Right lobe of liver (tissue), 6 donors: ENCODE measurements at regions not wholly inside any gene's neighbourhood (a gene's known extent, or its start where the extent isn't known, plus 50 kb on each side); places are given as distances from the start of the nearest gene placed in this dataset.

Experiments
- ATAC-seq, 4 donors: fragments of 200-7000 bp; cut with Tn5 transposase; one replicate each; pipeline ENCODE4 v1.9.1; 2020; ENCODE audit warnings: mild to moderate bottlenecking in 4 of 4, moderate library complexity in 4 of 4
- DNase-seq, 3 donors: peaks; one replicate each; pipeline ENCODE4 v3.0.0-alpha.2; 2020
- H3K27ac ChIP-seq, 3 donors: fragments of 200-600 bp; one replicate each; pipeline ENCODE4 v1.8.0; 2022
- H3K27me3 ChIP-seq, 2 donors: fragments of 200-600 bp; one replicate each; pipeline ENCODE4 v1.8.0; 2022
- H3K36me3 ChIP-seq, 4 donors: fragments of 200-600 bp; sonication (generic) in 1 of 4; one replicate each; pipeline versions ENCODE4 v1.5.1 to v1.8.0; 2017 to 2022; ENCODE audit warnings: control low read depth in 1 of 4
- H3K4me1 ChIP-seq, 4 donors: fragments of 200-600 bp; sonication (generic) in 1 of 4; one replicate each; pipeline versions ENCODE4 v1.5.1 to v1.8.0; 2017 to 2022; ENCODE audit warnings: control low read depth in 1 of 4
- H3K4me3 ChIP-seq, 3 donors: fragments of 200-600 bp; one replicate each; pipeline ENCODE4 v1.8.0; 2022
- H3K9me3 ChIP-seq, 4 donors: fragments of 200-600 bp; sonication (generic) in 1 of 4; one replicate each; pipeline versions ENCODE4 v1.5.1 to v1.8.0; 2017 to 2022; ENCODE audit warnings: control low read depth in 1 of 4
- POLR2A ChIP-seq: fragments of 450-650 bp; IDR thresholded peaks from one replicate; pipeline ENCODE4 v1.6.1; 2017; ENCODE audit warnings: antibody characterized with exemption, mild to moderate bottlenecking
- WGBS: methylation state at CpG from one replicate; pipeline ENCODE4 v1.1.6; 2018; ENCODE audit warnings: low coverage, low lambda C conversion rate; ENCODE audit not compliant: insufficient coverage; ENCODE audit errors: missing lambda C conversion rate; 5-methylcytosine and 5-hydroxymethylcytosine counted together
- intact Hi-C, 2 donors: fragments of 100-400 bp; cut with DNase I; formaldehyde crosslinking; loops; one replicate each; pipeline versions ENCODE4 v1.11.2 to v1.14.1; 2022
- TF ChIP-seq, protein P1 (sequence below), 4 donors: fragments of 200-600 bp in 3 of 4; fragments of 450-650 bp in 1 of 4; IDR thresholded peaks; one replicate each; pipeline versions ENCODE4 v1.5.1 to v1.8.0; 2016 to 2022; ENCODE audit warnings: antibody characterized with exemption in 4 of 4, mild to moderate bottlenecking in 2 of 4
- donor health status: DM: no; HTN: yes; CAD: no.
- donor health status: DM: no; HTN: no; CAD: no.
- donor health status: DM: no; HTN: no; CAD: no.
- donor health status: DM: no; HTN: yes; CAD: no.
- donor health status: DM: no; HTN: yes; CAD: no.

DNA sequence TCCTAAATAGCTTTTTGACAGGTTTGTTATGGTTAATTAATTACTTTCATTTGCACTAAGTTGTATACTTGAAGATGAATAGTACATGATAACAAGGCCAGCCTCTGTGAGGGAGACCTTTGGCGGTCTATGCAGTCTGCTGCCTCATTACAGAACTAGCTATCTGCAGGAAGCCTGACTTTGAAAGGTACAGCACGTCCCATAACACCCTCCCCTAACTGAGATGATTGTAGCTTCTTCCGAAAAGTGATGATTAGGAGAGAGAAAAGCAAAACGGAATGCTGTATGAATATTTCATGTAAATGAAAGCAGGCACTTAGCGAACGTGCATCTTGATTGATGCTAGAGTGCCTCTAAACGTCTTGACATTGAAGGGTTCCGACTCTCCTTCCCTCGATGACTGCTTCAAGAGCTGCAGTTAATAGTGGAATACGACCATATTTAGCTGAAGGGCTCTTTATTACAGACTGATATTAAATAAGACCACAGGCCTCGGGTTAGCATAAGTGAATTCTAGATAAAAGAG, 116.2 kb upstream of the TMCO5A start:
- 68% methylated on average over 11 of the region's 11 CpGs for WGBS
- H3K4me1 ChIP-seq, result peaks cover 0 to 4% (median 0%) of the 10 kb centered on the region in 4 donors
- intact Hi-C loops, result no loop called here
- no peak overlapping the region for H3K27ac ChIP-seq
- no peaks in the 10 kb centered on the region for H3K9me3 ChIP-seq
- DNase-seq (no peak), ATAC-seq (no peak)
- no peaks in the 10 kb centered on the region for H3K27me3 ChIP-seq
- H3K36me3 ChIP-seq, result no peaks in the 10 kb centered on the region
- no peak overlapping the region for H3K4me3 ChIP-seq
- TF ChIP-seq, protein P1, sequence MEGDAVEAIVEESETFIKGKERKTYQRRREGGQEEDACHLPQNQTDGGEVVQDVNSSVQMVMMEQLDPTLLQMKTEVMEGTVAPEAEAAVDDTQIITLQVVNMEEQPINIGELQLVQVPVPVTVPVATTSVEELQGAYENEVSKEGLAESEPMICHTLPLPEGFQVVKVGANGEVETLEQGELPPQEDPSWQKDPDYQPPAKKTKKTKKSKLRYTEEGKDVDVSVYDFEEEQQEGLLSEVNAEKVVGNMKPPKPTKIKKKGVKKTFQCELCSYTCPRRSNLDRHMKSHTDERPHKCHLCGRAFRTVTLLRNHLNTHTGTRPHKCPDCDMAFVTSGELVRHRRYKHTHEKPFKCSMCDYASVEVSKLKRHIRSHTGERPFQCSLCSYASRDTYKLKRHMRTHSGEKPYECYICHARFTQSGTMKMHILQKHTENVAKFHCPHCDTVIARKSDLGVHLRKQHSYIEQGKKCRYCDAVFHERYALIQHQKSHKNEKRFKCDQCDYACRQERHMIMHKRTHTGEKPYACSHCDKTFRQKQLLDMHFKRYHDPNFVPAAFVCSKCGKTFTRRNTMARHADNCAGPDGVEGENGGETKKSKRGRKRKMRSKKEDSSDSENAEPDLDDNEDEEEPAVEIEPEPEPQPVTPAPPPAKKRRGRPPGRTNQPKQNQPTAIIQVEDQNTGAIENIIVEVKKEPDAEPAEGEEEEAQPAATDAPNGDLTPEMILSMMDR (IDR thresholded peaks at IDR 0.05), result no peak
- no peak for TF ChIP-seq POLR2A

DNA sequence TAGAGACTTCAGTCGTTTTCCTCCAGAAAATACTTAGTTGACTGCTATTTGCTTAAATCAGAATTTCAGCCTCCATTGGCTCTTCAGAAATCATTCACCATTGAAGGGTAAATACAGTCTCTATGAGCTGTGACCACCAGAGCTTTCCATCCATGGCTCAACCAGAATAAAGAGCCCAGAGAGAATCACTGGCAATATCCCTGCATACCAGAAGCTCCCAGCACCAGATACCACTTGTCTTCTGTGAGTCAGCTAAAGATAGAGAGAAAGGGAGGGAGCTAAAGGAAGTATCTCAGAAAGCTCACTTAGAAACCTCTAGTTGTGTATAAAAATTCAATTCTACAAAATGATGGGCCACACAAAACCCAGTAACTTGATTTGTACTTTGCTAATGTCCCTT, 115.2 kb upstream of the TMCO5A start:
- no peak for DNase-seq
- no peak overlapping the region for H3K4me3 ChIP-seq
- H3K4me1 ChIP-seq, result peaks cover 0 to 4% (median 0%) of the 10 kb centered on the region in 4 donors
- no peaks in the 10 kb centered on the region for H3K27me3 ChIP-seq
- H3K9me3 ChIP-seq, result no peaks in the 10 kb centered on the region
- ATAC-seq, result no peak
- WGBS, result 71% methylated on average over 1 of the region's 1 CpG
- TF ChIP-seq, protein P1 (IDR thresholded peaks at IDR 0.05), result no peak
- TF ChIP-seq POLR2A, result no peak
- intact Hi-C loops, result no loop called here
- H3K27ac ChIP-seq, result no peak overlapping the region
- H3K36me3 ChIP-seq, result no peaks in the 10 kb centered on the region

DNA sequence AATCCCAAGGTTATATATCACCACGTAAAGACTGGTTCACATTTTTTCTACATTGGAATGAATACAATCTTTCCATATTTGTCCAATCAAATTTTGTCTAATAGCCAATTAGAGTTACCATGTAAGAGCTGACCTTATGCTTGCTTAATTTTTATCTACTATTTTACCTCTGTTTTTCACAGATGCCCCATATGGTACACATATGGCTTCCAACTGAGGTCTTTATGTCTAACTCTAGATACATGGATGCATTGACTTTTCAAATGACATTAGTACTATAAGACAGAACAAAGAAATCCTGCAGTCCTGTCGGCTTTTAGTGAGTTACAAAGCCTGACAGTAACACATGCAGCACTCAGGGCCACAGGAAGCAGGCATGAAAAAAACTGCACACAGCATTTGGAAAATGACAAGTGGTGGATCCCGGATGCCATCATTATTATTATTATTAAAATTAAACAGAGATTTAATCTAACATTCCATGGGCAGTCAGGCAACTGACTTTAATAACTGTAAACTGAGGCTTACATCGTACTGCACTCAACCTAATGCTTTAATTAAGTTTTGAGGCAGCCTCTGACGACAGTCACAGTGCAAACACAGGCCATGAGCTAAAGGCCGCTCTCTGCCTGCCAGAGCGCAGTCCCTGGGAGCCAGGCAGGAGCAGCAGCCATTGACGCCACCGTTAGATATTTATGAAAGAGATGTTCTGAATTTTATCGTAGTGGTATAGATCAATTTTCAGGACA, 113.9 kb upstream of the TMCO5A start:
- no peak overlapping the region for H3K4me3 ChIP-seq
- H3K4me1 ChIP-seq, result no peaks in the 10 kb centered on the region
- DNase-seq (no peak), ATAC-seq (no peak)
- WGBS, result 72% methylated on average over 9 of the region's 10 CpGs
- no peaks in the 10 kb centered on the region for H3K9me3 ChIP-seq
- H3K27me3 ChIP-seq, result no peaks in the 10 kb centered on the region
- no peak for TF ChIP-seq POLR2A
- TF ChIP-seq, protein P1 (IDR thresholded peaks at IDR 0.05), result no peak
- intact Hi-C loops, result no loop called here
- no peak overlapping the region for H3K27ac ChIP-seq
- no peaks in the 10 kb centered on the region for H3K36me3 ChIP-seq

DNA sequence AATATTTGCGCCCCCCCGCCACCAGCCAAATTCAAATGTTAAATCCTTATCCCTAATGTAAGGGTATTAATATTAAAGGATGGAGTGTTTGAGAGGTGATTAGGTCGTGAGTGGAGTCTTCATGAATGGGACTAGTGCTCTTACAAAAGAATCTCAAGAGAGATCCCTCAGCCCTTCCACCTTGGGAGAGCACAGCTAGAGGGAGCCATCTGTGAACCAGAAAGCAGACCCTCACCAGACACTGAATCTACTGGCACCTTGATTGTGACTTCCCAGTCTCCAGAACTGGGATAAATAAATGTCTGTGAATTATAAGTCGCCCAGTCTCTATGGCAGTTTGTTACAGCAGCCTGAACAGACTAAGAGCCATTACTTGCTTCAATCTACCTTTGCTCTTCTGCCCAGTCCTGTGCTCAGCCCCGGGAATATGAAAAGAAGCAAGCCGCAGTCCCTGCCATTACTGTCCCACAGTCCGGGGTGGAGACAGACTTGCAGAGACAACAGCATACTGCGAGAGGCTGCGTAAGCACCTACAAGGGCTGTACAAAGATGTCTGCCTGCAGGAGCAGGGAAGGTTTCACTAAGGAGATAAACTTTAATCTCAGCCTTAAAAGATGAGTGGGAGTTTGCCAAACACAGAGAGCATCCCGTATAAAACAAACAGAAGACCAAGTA, 110.7 kb upstream of the TMCO5A start:
- H3K9me3 ChIP-seq, result no peaks in the 10 kb centered on the region
- no peak overlapping the region for H3K27ac ChIP-seq

More for the DNA sequence above, 110.7 kb upstream of the TMCO5A start:
- Histone ChIP-seq H3K4me1 (no peaks in the 10 kb centered on the region), H3K4me3 (no peak overlapping the region), H3K27me3 (no peaks in the 10 kb centered on the region), H3K36me3 (no peaks in the 10 kb centered on the region)
- WGBS, result 88% methylated on average over 9 of the region's 10 CpGs
- no peak for DNase-seq
- ATAC-seq, result no peak
- TF ChIP-seq, protein P1 (IDR thresholded peaks at IDR 0.05), result no peak
- TF ChIP-seq POLR2A, result no peak
- intact Hi-C loops, result no loop called here
